HuH-7 (cell line): ENCODE measurements at regions not wholly inside any gene's neighbourhood (a gene's known extent, or its start where the extent isn't known, plus 50 kb on each side); places are given as distances from the start of the nearest gene placed in this dataset.

ENCODE experiments used
- DNase-seq: peaks from one replicate; pipeline ENCODE4 v3.0.0; 2011; ENCODE audit warnings: low spot score

DNA sequence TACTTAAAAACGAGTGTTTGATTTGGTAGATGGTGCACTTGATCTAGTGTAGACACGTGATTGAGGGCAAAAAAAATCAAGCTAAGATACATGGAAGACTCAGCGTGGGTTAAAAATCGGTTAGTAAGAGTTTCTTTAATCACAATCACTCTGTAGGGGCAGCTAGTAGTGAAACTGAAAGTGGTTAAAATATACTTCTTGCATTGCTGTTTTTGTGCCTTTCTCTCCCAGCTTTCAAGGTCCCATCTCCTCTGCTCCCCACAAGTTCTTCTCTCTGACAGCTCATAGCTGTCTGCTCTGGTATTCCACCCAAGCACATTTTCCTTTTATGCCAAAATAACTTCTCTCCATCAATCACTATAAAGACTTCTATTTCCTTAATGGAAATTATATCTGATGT lies 1089.7 kb downstream of the EFNB2 start:
- no peak for DNase-seq

DNA sequence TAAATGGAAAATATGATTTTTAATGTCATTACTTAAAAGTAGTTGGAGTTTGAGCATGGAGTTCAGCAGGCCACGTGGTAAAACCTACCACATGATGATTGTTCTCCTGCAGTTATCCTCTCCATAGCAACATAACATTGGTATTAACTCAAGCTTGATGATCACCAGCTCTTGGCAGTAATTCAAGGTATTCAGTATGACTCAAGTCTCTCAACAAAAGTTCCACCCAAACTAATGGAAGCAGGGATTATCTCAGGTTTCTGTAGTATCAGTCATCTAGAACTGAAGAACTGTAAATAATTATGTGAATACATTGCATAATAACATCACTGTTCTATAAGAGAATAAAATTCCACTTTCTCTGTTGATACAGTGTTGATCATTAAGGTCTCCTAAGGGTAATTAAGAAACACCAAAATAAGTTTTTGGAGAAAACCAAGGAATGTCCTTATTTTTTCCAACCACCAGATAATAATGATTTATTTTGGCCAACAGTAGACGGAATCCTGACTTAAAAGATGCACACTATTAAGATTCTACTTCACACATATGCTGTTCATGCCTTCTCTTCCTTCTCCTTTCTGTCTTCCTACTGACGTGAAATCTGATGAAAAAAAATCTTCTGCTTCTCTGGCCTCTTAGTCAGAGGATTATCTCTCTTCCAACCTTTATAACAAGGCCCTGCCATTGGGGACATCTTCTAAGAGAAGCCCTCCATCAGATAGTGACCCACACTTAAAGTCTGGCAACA lies 1092.3 kb downstream of the EFNB2 start:
- no peak for DNase-seq

- DNase-seq, result no peak
These were observed 1093.4 kb downstream of the EFNB2 start for GRCh38 chr13:105442040-105442439.

DNA sequence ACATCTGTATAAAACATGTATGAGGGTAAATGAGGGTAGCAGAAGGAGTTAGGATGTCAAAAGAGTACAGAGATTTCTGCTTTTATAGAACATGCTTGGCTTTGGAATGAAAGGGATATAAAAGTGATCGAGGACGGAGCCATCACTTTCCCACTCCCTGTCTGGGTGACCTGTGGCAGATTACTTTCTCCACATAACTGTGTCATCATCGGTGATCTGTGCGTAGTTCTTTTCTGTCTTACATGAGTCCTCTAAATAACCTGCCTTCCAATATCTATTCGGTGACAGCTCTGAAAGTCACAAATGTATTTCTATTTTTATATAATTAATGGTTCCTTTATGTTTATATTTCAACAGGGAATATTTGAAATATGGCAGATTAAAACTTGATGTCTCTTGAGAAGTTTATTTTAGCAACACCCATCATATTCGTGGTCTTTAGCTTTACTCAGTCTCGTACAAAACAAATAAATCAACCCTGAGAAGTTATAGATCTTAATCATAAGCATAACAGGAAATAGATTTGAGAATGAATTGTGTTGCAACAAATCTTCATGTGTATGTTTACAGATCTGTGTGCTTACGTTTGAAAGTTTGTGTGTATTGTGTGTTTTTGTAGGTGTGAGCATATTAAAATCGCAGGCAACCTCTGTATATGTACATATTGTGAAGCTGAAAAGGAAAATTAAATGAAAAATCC lies 1094.3 kb downstream of the EFNB2 start:
- no peak for DNase-seq

GRCh38 chr13:105436943-105437342 lies 1098.5 kb downstream of the EFNB2 start:
- no peak for DNase-seq

DNA sequence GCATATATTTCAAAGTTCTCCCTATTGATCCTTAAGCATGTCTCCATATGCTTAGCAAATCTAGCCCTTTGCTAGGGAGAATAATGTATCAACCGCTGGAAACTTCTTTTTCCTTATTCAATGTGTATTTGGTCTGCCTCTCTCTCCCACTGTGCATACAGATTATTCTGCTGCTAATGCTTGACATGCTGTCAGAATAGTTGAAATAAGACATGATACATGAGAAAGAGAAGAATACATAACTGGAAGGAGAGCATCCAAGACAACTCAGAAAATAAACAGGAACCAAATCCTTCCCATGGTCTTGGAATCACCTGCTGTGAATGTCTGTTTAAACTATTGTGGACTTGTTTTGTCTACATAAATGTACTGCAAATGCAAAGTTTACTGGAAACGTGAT lies 1103.0 kb downstream of the EFNB2 start:
- DNase-seq, result no peak

DNA sequence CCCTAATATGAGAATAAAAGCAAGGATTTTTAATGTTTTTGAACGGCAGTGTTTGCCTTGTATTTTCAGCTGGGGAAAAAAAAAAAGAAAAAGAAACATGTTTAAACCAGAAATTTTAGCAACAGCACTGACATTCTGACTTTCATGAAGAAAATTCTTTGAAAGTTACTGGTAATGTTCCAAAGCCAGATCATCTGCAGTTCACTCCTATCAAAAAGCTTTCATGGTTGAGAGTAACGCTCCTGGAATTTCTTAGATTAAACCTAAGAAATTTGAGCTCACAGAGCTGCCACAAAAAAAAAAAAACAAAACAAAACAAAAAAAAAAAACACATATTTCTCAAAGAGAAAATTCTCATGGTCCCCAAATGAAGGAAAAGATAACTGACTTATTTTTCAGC lies 1106.7 kb downstream of the EFNB2 start:
- no peak for DNase-seq

- no peak for DNase-seq
These were observed 1109.0 kb downstream of the EFNB2 start for GRCh38 chr13:105426441-105426840.

- DNase-seq, result no peak
These were observed 1120.8 kb downstream of the EFNB2 start for GRCh38 chr13:105414639-105415038.

- no peak for DNase-seq
These were observed 1123.3 kb downstream of the EFNB2 start for GRCh38 chr13:105412171-105412570.

DNA sequence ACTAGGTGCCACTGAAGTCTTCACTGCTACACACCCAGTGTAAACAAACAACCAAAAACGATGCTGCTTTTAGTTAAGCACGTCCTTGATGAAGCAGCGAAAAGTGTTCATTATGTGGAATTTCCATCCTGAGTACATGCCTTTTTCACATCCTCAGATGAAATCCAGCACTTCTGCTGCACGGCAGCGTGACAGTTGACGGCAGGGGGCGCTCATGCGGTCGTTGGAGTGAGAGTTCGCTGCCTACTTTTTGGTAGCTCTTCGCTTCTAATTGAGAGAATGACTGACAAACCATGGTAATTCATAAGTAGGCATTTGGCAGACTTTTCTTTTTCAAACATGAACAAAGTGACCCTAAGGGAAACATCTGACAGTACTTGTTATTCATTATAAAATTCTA lies 1124.9 kb downstream of the EFNB2 start:
- peak; percentile 15 for DNase-seq

GRCh38 chr13:105406551-105406950 lies 1128.9 kb downstream of the EFNB2 start:
- no peak for DNase-seq

GRCh38 chr13:105403086-105403485 lies 1132.4 kb downstream of the EFNB2 start:
- DNase-seq, result no peak

- no peak for DNase-seq
These were observed 1140.4 kb downstream of the EFNB2 start for GRCh38 chr13:105395041-105395440.

GRCh38 chr13:105389373-105389772 lies 1146.1 kb downstream of the EFNB2 start:
- DNase-seq, result no peak

DNA sequence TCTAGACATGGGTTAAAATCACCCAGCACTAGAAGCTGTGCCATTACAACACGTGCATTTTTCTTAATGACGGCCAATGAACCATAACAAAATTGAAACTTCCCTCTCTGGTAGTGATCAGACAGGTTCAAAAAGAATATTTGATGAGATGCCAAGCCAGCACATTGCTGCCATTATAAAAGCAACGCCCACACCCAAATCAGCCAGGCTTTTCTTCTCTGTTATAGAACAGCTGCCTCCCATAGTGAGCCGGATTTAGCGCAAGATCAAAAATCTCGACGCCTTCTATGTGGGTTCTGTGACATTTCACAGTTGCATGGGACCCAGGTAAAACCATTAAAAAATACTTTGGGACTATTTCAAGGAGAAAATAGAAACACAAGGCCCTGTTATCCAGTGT lies 1158.0 kb downstream of the EFNB2 start:
- DNase-seq, result no peak

DNA sequence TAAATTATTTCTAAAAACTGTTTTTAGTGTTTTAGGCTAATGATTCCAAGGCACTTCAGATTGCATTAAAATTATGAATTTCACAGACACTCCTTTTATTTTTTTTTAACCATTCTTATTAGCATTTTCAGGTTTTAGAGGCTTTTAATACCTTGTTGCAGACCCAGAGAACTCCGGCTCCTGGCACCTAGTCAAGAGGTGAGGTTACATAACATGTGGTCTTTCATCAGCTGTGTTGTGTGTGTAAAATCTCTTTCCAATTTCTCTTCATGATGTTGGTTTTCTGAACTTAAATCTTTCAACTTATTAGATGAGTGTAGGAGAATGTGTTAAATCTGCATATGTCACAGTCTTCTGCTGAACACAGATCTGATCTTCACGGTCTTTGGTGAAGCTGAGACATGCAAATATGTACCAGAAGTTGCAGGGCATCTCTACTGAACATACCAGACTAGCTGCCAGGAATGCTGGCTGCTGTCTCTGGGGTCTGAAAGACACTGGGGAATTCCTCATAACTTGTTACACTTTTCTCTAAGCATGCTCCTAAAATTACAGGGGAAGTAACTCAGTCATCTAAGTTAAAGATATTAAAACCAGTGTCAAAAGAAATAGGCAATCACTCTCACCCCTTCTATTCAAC lies 1165.3 kb downstream of the EFNB2 start:
- DNase-seq, result no peak

DNA sequence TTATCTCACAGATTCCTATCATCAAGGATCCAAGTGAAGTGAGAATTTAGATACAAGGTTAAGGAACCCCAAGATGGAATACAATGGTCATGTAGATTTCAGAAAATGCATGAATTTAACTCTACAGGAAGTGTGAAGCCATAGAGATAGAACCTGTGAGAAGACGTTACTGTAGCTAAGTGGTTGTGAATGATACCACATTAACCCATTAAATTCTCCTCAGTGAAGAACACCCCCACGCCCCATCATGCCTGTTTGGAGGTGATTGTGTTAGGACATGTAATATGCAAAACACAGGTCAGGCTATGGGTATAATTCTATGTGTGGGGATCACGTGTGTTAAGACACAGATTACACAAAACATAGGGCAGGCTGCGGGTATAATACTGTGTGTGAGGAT lies 1166.7 kb downstream of the EFNB2 start:
- no peak for DNase-seq

DNA sequence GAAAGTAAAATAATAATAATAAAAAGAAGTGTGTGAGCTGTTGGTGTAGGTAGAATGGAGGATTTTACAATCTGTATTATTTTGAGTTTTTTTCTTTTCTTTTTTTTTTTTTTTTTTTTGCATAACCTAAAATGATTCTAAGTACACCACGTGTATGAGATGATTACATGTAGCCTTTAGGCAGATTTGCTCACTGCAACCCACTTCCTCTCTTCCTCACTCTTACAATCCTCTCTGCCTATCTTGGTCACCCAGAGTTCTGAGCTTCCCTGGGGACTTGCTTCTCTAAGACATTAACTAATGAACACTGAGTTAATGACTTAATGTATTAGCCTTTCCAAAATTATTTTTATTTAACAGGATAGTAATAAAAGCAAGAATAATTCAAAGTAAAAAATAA lies 1169.6 kb downstream of the EFNB2 start:
- no peak for DNase-seq

DNA sequence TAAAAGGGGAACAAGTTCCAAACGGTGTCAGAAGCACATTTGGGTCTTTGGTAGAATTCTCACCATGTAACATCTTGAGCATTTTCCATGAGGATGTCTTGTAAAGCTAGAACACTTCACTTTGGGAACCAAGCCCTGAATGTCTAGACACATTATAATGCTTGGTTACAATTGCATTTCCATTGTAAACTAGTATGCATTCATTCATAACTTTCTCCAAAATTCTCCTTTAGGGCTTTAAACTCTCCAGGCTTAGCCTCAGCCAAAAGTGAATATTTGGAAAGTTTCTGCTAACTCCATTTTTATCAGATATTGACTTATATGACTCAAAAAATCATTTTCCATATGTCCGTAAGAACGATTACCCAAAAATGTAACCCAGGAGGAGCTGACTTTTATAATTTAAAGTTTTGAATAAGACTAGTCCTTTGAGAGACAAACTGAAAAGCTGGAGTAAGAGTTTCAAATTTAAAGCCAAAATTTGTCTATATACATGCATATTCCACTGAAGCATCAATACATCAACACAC lies 1170.4 kb downstream of the EFNB2 start:
- no peak for DNase-seq

GRCh38 chr13:105364191-105364590 lies 1171.3 kb downstream of the EFNB2 start:
- DNase-seq, result no peak

DNA sequence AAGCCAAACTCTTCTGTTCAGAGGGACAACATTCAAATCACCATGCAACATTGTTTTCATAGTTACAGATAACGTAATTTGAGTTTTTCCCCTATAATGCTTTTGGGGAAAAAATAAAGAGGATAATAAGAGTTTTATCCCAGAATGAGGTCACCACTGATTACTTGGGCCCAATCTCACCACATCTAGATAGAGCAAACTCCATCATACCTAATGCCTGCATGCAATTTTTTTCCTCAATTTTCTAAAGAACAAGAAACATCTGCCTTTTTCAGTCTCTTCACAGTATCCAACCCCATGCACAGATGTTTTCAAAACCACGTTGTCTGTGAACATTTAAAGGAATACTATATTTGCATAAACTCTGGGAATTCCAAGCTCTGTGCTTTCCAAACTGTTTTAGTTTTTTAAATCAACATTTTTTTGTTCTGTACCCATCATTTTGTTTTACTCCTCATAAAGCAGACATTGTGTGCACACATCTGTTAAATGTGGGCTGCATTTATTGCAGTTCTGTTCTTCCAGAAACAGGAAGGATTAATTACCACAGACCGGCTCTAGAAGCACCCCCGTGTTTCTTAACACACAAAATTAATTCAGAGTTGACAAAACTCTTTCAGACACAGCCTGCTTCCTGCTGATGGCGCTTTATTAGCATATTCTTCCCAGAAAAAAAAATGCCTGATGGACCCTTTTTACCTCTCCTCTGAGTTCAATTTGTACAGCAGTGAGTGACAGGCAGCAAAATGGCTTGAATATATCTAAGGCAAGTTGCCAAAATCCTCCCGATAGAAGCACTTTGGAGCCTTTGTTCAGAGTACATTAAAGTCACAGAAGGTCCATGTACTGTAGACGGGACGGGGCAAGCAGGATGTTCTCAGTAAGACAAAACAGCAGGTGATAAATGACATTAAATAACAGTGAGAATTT lies 1171.9 kb downstream of the EFNB2 start:
- DNase-seq, result no peak
